ENCODE measurements at regions not wholly inside any gene's neighbourhood (a gene's known extent, or its start where the extent isn't known, plus 50 kb on each side); places are given as distances from the start of the nearest gene placed in this dataset.

DNA sequence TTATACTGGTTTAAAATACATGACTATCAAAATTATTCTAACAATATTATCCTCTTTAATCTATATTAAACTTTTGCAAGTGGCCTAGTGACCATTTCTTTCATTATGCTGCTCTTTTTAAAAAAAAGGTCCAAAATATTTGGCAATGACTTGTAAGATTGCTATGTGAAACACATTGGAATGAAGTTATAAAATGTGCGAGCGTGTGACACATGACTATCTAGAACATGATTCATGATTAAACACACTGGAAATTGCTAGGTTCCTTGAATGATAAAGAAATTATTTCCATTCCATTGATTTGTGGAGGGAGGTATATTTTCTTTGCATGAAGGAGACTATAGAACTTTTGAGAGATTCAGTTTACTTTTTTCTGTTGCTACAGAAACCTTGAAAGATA lies 739.1 kb downstream of the DIAPH3 start:
- TF ChIP-seq GATA2 (IDR thresholded peaks at IDR 0.05; ENCODE audit: low read depth, low read length) (no peak), GATA3 (IDR thresholded peaks at IDR 0.05; ENCODE audit: low read depth, low read length) (no peak)

Data from SH-SY5Y (cell line).